Endothelial cell (in vitro differentiated cells): ENCODE measurements at regions not wholly inside any gene's neighbourhood (a gene's known extent, or its start where the extent isn't known, plus 50 kb on each side); places are given as distances from the start of the nearest gene placed in this dataset.

Experiments
- DNase-seq: peaks from one replicate; pipeline ENCODE4 v3.0.0; 2021; ENCODE audit warnings: low spot score
- H3K27ac Mint-ChIP-seq: one replicate; pipeline ENCODE4 v1.8.0; 2021; ENCODE audit warnings: mixed read lengths, inconsistent platforms; ENCODE audit not compliant: unreplicated experiment
- H3K27me3 Mint-ChIP-seq: one replicate; pipeline ENCODE4 v1.8.0; 2021; ENCODE audit warnings: mild to moderate bottlenecking, moderate library complexity, mixed read lengths, inconsistent platforms; ENCODE audit not compliant: unreplicated experiment
- H3K36me3 Mint-ChIP-seq: one replicate; pipeline ENCODE4 v1.8.0; 2021; ENCODE audit warnings: mild to moderate bottlenecking, low read depth, mixed read lengths, inconsistent platforms; ENCODE audit not compliant: unreplicated experiment
- H3K4me1 Mint-ChIP-seq: one replicate; pipeline ENCODE4 v1.8.0; 2021; ENCODE audit warnings: mild to moderate bottlenecking, mixed read lengths, inconsistent platforms; ENCODE audit not compliant: unreplicated experiment
- H3K4me3 Mint-ChIP-seq: one replicate; pipeline ENCODE4 v1.8.0; 2021; ENCODE audit warnings: mild to moderate bottlenecking, mixed read lengths, inconsistent platforms; ENCODE audit not compliant: unreplicated experiment
- H3K9me3 Mint-ChIP-seq: one replicate; pipeline ENCODE4 v1.8.0; 2021; ENCODE audit warnings: mixed read lengths, inconsistent platforms; ENCODE audit not compliant: unreplicated experiment
- CTCF ChIP-seq: fragments of 200-600 bp; sonication (generic); IDR thresholded peaks from one replicate; pipeline ENCODE4 v1.5.0; 2021; ENCODE audit warnings: antibody characterized with exemption; ENCODE audit not compliant: unreplicated experiment

DNA sequence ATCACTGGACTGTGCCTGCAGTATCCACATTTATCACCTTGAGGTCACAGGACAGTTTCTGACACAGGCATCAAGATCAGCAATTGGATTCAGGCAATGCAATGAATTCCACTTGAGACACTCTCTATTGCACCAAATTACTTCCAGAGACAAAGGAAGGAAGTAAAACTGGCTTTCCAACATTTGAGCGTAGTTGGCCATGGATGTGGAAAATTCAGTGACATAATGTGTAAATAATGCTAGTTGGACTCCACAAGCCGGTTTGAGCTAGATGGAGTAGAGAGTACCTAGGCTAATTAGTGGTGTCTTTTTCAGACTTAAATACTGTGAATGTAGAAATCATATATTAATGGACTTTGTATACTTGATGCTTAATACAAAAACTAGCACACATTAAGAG lies 168.3 kb upstream of the SYT1 start:
- Mint-ChIP-seq H3K4me3 (no peak overlapping the region), H3K36me3 (no peaks in the 10 kb centered on the region), H3K27me3 (no peaks in the 10 kb centered on the region), H3K4me1 (no peaks in the 10 kb centered on the region), H3K9me3 (no peaks in the 10 kb centered on the region), H3K27ac (no peak overlapping the region)
- DNase-seq, result no peak
- TF ChIP-seq CTCF, result no peak

GRCh38 chr12:78697817-78698415 lies 166.7 kb upstream of the SYT1 start:
- no peaks in the 10 kb centered on the region for H3K27me3 Mint-ChIP-seq
- H3K36me3 Mint-ChIP-seq, result no peaks in the 10 kb centered on the region
- H3K27ac Mint-ChIP-seq, result no peak overlapping the region
- no peak for TF ChIP-seq CTCF
- H3K4me1 Mint-ChIP-seq, result no peaks in the 10 kb centered on the region
- H3K9me3 Mint-ChIP-seq, result no peaks in the 10 kb centered on the region
- no peak for DNase-seq
- no peak overlapping the region for H3K4me3 Mint-ChIP-seq

- Mint-ChIP-seq H3K27me3 (no peaks in the 10 kb centered on the region), H3K36me3 (no peaks in the 10 kb centered on the region), H3K27ac (no peak overlapping the region), H3K4me1 (no peaks in the 10 kb centered on the region), H3K9me3 (no peaks in the 10 kb centered on the region), H3K4me3 (no peak overlapping the region)
- TF ChIP-seq CTCF, result no peak
- DNase-seq, result no peak
These were observed 165.8 kb upstream of the SYT1 start for GRCh38 chr12:78698747-78699146.

GRCh38 chr12:78700565-78700964 lies 164.0 kb upstream of the SYT1 start:
- no peak for TF ChIP-seq CTCF
- Mint-ChIP-seq H3K4me1 (no peaks in the 10 kb centered on the region), H3K9me3 (no peaks in the 10 kb centered on the region), H3K36me3 (no peaks in the 10 kb centered on the region), H3K27ac (no peak overlapping the region), H3K27me3 (no peaks in the 10 kb centered on the region), H3K4me3 (no peak overlapping the region)
- no peak for DNase-seq

GRCh38 chr12:78703820-78704525 lies 160.6 kb upstream of the SYT1 start:
- H3K4me3 Mint-ChIP-seq, result no peak overlapping the region

More at GRCh38 chr12:78703820-78704525, 160.6 kb upstream of the SYT1 start:
- DNase-seq, result no peak
- H3K9me3 Mint-ChIP-seq, result no peaks in the 10 kb centered on the region
- H3K36me3 Mint-ChIP-seq, result no peaks in the 10 kb centered on the region
- no peak for TF ChIP-seq CTCF
- peaks cover 2% of the 10 kb centered on the region for H3K27me3 Mint-ChIP-seq
- no peak overlapping the region for H3K27ac Mint-ChIP-seq
- H3K4me1 Mint-ChIP-seq, result no peaks in the 10 kb centered on the region
